Gastroesophageal sphincter (tissue), 4 donors: ENCODE measurements at regions not wholly inside any gene's neighbourhood (a gene's known extent, or its start where the extent isn't known, plus 50 kb on each side); places are given as distances from the start of the nearest gene placed in this dataset.
"Not testable (repeated sequence)": the region's sequence is repeated elsewhere in the genome, so short reads cannot be mapped to it uniquely, and the experiment has no call there.

Experiments used
- ATAC-seq: fragments of 150-250 bp; one replicate; pipeline ENCODE4 v1.9.1; 2016; ENCODE audit warnings: mild to moderate bottlenecking, moderate library complexity
- H3K27ac ChIP-seq, 4 donors: fragments of 200-600 bp; sonication (generic) in 3 of 4; 1 replicate in 3 of 4; 2 replicates in 1 of 4; pipeline ENCODE4 v1.5.1; 2016 to 2019
- H3K27me3 ChIP-seq: fragments of 200-600 bp; sonication (generic); one replicate; pipeline ENCODE4 v1.5.1; 2019
- H3K36me3 ChIP-seq, 2 donors: fragments of 200-600 bp; sonication (generic); one replicate each; pipeline ENCODE4 v1.5.1; 2019; ENCODE audit warnings: control low read depth in 1 of 2
- H3K4me1 ChIP-seq, 3 donors: fragments of 200-600 bp; sonication (generic); 1 replicate in 2 of 3; 2 replicates in 1 of 3; pipeline ENCODE4 v1.5.1; 2016 to 2019; ENCODE audit warnings: control low read depth in 2 of 3
- H3K4me3 ChIP-seq, 2 donors: fragments of 200-600 bp; sonication (generic); one replicate each; pipeline ENCODE4 v1.5.1; 2019; ENCODE audit warnings: mild to moderate bottlenecking in 1 of 2, moderate library complexity in 1 of 2
- H3K9me3 ChIP-seq, 3 donors: fragments of 200-600 bp; sonication (generic); one replicate each; pipeline ENCODE4 v1.5.1; 2017 to 2019; ENCODE audit warnings: control low read depth in 2 of 3
- EP300 ChIP-seq: sonication (generic); formaldehyde crosslinking; IDR thresholded peaks from one replicate; pipeline ENCODE4 v1.6.1; 2017; ENCODE audit warnings: antibody characterized with exemption, mild to moderate bottlenecking
- POLR2A ChIP-seq, 2 donors: fragments of 450-650 bp; IDR thresholded peaks; one replicate each; pipeline ENCODE4 v1.6.1; 2017; ENCODE audit warnings: antibody characterized with exemption in 2 of 2, mild to moderate bottlenecking in 2 of 2, moderate library complexity in 1 of 2
- POLR2AphosphoS5 ChIP-seq: sonication (generic); formaldehyde crosslinking; IDR thresholded peaks from one replicate; pipeline ENCODE4 v1.6.1; 2017; ENCODE audit warnings: antibody characterized with exemption
- WGBS, 2 donors: methylation state at CpG; one replicate each; pipeline ENCODE4 v1.1.5; 2018; ENCODE audit warnings: low coverage in 1 of 2; 5-methylcytosine and 5-hydroxymethylcytosine counted together
- TF ChIP-seq, protein P1 (sequence below), 4 experiments: fragments of 200-600 bp in 2 of 4; fragments of 450-650 bp in 2 of 4; sonication (generic) in 1 of 4; IDR thresholded peaks; one replicate each; pipeline ENCODE4 v1.5.1; 2017 to 2019; ENCODE audit warnings: antibody characterized with exemption in 4 of 4, mild to moderate bottlenecking in 2 of 4, moderate library complexity in 2 of 4

- no peak overlapping the region for H3K4me3 ChIP-seq
- H3K4me1 ChIP-seq = peaks cover 0 to 10% (median 0%) of the 10 kb centered on the region in 3 donors
- H3K36me3 ChIP-seq = no peaks in the 10 kb centered on the region
- no peak overlapping the region for H3K27ac ChIP-seq
- H3K27me3 ChIP-seq = no peaks in the 10 kb centered on the region
- TF ChIP-seq, protein P1, sequence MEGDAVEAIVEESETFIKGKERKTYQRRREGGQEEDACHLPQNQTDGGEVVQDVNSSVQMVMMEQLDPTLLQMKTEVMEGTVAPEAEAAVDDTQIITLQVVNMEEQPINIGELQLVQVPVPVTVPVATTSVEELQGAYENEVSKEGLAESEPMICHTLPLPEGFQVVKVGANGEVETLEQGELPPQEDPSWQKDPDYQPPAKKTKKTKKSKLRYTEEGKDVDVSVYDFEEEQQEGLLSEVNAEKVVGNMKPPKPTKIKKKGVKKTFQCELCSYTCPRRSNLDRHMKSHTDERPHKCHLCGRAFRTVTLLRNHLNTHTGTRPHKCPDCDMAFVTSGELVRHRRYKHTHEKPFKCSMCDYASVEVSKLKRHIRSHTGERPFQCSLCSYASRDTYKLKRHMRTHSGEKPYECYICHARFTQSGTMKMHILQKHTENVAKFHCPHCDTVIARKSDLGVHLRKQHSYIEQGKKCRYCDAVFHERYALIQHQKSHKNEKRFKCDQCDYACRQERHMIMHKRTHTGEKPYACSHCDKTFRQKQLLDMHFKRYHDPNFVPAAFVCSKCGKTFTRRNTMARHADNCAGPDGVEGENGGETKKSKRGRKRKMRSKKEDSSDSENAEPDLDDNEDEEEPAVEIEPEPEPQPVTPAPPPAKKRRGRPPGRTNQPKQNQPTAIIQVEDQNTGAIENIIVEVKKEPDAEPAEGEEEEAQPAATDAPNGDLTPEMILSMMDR (IDR thresholded peaks at IDR 0.05) = no peak
- no peak for TF ChIP-seq EP300
- no peak for TF ChIP-seq POLR2AphosphoS5
- TF ChIP-seq POLR2A (IDR thresholded peaks at IDR 0.05) = no peak
- no peaks in the 10 kb centered on the region for H3K9me3 ChIP-seq
- 26 to 27% methylated on average over 2 of the region's 2 CpGs for WGBS, 2 donors
- no peak for ATAC-seq
These were observed 184.3 kb downstream of the RPRM start for GRCh38 chr2:153294199-153294786.

DNA sequence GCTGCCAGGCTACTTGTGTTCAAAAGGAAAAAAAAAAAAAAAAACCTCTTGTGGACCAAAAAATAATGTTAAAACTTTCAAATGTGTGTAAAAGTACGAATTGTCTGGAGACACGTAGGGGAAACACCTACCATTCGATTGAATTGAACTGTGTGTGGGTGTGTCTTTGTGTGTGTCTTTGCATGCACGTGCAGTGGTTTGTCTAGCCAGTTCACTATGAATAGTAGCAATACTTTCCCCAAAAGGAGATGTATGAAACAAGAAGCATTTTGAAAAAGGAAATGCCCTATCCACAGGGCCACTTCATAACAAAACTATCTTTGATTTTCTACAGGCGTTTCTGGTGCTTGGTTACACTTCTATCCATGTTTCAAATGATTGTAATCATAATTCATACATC lies 186.8 kb downstream of the RPRM start:
- Histone ChIP-seq H3K27ac (no peak overlapping the region), H3K4me3 (no peak overlapping the region), H3K4me1 (peaks cover 0 to 2% (median 0%) of the 10 kb centered on the region in 3 donors), H3K36me3 (no peaks in the 10 kb centered on the region), H3K9me3 (no peaks in the 10 kb centered on the region), H3K27me3 (no peaks in the 10 kb centered on the region)
- WGBS, 2 donors = 59 to 73% methylated on average over 5 of the region's 5 CpGs
- TF ChIP-seq POLR2A (IDR thresholded peaks at IDR 0.05) (no peak), POLR2AphosphoS5 (no peak), EP300 (no peak)
- TF ChIP-seq, protein P1 (IDR thresholded peaks at IDR 0.05) = no peak
- no peak for ATAC-seq

- Histone ChIP-seq H3K4me1 (no peaks in the 10 kb centered on the region), H3K36me3 (no peaks in the 10 kb centered on the region), H3K9me3 (peaks cover 0 to 20% (median 0%) of the 10 kb centered on the region in 3 donors), H3K27ac (no peak overlapping the region), H3K4me3 (no peak overlapping the region), H3K27me3 (no peaks in the 10 kb centered on the region)
- TF ChIP-seq, protein P1 (IDR thresholded peaks at IDR 0.05) = no peak
- TF ChIP-seq EP300 (no peak), POLR2AphosphoS5 (no peak), POLR2A (IDR thresholded peaks at IDR 0.05) (no peak)
- no peak for ATAC-seq
- 29 to 52% methylated on average over 13 to 19 of the region's 24 CpGs for WGBS, 2 donors
These were observed 191.3 kb downstream of the RPRM start for GRCh38 chr2:153287109-153287801.

DNA sequence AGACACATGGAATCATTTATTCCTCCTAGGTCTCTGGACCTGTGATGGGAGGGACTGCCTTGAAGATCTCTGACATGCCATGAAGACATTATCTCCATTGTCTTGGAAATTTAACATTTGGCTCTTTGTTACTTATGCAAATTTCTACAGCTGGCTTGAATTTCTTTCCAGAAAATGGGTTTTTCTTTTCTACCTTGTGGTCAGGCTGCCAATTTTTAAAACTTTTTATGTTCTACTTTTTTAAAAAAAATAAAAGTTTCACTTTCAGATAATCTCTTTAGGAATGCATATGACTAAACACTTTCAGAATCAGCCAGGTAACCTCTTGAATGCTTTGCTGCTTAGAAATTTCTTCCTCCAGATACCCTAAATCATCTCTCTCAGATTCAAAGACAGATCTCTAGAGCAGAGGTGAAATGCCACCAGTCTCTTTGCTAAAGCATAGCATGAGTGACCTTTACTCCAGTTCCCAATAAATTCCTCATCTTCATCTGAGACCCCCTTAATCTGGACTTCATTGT lies 209.6 kb downstream of the RPRM start:
- H3K4me1 ChIP-seq = no peaks in the 10 kb centered on the region
- TF ChIP-seq POLR2AphosphoS5 (no peak), EP300 (no peak), POLR2A (IDR thresholded peaks at IDR 0.05) (no peak)
- TF ChIP-seq, protein P1 (IDR thresholded peaks at IDR 0.05) = no peak
- no peaks in the 10 kb centered on the region for H3K36me3 ChIP-seq
- H3K9me3 ChIP-seq = no peaks in the 10 kb centered on the region
- H3K4me3 ChIP-seq = no peak overlapping the region
- no peak for ATAC-seq
- H3K27ac ChIP-seq = no peak overlapping the region
- H3K27me3 ChIP-seq = no peaks in the 10 kb centered on the region

DNA sequence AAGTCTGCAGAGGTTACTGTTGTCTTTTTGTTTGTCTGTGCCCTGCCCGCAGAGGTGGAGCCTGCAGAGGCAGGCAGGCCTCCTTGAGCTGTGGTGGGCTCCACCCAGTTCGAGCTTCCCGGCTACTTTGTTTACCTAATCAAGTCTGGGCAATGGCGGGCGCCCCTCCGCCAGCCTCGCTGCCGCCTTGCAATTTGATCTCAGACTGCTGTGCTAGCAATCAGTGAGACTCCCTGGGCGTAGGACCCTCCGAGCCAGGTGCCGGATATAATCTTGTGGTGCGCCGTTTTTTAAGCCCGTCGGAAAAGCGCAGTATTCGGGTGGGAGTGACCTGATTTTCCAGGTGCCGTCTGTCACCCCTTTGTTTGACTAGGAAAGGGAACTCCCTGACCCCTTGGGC lies 221.7 kb downstream of the RPRM start:
- not testable (repeated sequence) for ATAC-seq, H3K4me3 ChIP-seq
- no CpG with 5 or more reads among the region's 18 CpGs for WGBS, 2 donors

GRCh38 chr2:153246636-153247035 lies 231.9 kb downstream of the RPRM start:
- 20 to 67% methylated on average over 1 of the region's 1 CpG for WGBS, 2 donors
- not testable (repeated sequence) for H3K4me1 ChIP-seq, H3K36me3 ChIP-seq, ATAC-seq, H3K4me3 ChIP-seq, H3K27me3 ChIP-seq, H3K27ac ChIP-seq, H3K9me3 ChIP-seq

More for the DNA sequence above, 221.7 kb downstream of the RPRM start:
- not testable (repeated sequence) for H3K4me1 ChIP-seq, H3K9me3 ChIP-seq, H3K27me3 ChIP-seq, H3K36me3 ChIP-seq, H3K27ac ChIP-seq
